GM08714 (cell line): ENCODE measurements at regions not wholly inside any gene's neighbourhood (a gene's known extent, or its start where the extent isn't known, plus 50 kb on each side); places are given as distances from the start of the nearest gene placed in this dataset.
A peak's percentile ranks its signal among the peaks of the same experiment; 100 is the strongest.

Experiments used
- H3K4me3 ChIP-seq: fragments of 200-500 bp; sonication (Bioruptor generic); 2 replicates; pipeline ENCODE4 v1.5.1; 2014; ENCODE audit warnings: mild to moderate bottlenecking, low read length, inconsistent platforms
- ZNF274 ChIP-seq: IDR thresholded peaks from 2 replicates; pipeline ENCODE4 v1.6.1; 2012; ENCODE audit warnings: mild to moderate bottlenecking, low read depth, low read length

DNA sequence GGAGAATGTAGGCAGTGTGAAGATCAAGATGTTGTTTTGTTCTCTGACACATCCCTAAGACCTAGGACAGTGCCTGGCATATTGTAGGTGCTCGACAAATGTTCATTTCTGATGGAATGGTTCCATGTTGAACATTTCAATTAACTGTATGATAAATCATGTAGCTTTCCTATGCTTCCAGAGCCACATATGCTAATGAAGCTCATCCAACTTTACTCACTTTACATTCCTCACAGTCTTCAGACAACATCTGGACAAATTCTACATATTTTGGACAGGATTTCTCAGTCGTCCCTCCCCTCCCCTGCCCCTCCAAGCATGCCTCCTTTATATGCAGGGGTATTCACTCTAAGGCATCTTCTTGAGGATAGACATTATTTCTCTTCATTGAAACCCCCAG, 177.9 kb downstream of the BLID start:
- H3K4me3 ChIP-seq = no peak overlapping the region
- TF ChIP-seq ZNF274 = no peak

GRCh38 chr11:121936781-121937447, 179.1 kb downstream of the BLID start:
- no peak overlapping the region for H3K4me3 ChIP-seq
- TF ChIP-seq ZNF274 = no peak

DNA sequence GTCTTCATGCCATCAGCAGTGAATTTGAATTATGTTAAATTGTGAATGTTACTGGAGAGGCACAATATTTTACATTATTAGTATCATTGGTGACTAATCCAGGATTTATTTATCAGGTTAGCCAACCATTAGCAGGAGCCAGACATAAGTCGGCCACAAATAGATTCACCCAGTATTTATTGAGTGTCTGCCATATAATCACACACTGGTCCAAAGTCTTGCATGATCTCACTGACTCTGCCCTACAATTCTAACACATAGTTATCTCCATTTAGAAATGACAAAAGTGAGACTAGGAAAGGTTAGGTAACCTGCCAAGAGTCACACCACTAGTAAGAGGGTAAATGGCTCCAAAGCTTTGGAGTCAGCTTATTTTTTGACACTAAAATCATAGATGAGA, 179.6 kb downstream of the BLID start:
- no peak for TF ChIP-seq ZNF274
- no peak overlapping the region for H3K4me3 ChIP-seq

DNA sequence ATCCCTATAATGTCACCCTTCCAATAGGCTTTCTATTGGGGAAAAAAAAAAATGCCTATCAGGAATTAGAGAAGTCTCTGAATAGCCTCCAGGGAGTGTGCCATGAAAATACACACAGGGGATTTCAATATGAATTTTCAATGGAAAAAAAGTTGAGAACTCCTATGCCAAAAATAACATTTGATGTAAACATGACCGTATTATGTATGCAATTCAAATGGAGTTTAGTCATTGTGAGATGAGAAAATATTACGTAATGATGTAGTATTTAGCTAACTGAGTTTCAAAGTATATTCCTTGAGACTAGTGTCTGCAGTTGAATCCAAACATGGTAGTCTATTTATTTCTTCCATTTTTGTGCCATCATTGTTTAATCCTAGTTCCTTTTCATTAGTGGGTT, 182.3 kb downstream of the BLID start:
- no peak overlapping the region for H3K4me3 ChIP-seq
- TF ChIP-seq ZNF274 = no peak

- TF ChIP-seq ZNF274 = no peak
Observed at GRCh38 chr11:121933294-121933693, 182.7 kb downstream of the BLID start.

GRCh38 chr11:121932646-121933185, 183.3 kb downstream of the BLID start:
- H3K4me3 ChIP-seq = no peak overlapping the region
- no peak for TF ChIP-seq ZNF274

More at GRCh38 chr11:121933294-121933693, 182.7 kb downstream of the BLID start:
- no peak overlapping the region for H3K4me3 ChIP-seq

DNA sequence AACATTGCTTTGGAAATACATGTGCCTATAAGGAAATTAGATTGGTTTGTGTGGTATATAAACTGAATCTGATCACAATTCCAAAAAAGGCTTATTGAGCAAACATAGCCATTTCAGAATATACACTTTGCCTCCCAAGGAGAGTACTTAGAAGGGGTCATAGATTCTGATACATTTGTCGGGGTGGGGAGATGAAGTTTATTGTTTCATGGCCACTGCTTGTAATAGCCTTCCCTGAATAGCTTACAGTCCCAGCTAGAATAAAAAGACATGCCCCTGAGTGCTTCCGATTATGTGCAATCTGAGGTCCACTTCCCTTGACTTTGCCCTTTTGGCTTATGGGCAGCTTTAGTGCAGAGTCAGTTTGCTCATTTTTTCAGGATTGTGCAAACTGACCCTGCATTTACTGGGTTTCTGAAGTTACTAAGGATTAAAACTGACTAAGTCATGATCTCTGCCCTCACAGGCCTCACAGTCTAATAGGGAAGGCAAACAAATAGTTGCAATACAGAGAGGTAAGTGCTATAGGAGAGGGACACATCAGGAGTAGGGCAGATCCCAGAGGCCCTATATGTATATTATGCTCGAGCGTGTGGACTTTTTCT, 184.2 kb downstream of the BLID start:
- H3K4me3 ChIP-seq = no peak overlapping the region
- no peak for TF ChIP-seq ZNF274

- no peak overlapping the region for H3K4me3 ChIP-seq
- no peak for TF ChIP-seq ZNF274
Observed at GRCh38 chr11:121931121-121931520, 184.9 kb downstream of the BLID start.

DNA sequence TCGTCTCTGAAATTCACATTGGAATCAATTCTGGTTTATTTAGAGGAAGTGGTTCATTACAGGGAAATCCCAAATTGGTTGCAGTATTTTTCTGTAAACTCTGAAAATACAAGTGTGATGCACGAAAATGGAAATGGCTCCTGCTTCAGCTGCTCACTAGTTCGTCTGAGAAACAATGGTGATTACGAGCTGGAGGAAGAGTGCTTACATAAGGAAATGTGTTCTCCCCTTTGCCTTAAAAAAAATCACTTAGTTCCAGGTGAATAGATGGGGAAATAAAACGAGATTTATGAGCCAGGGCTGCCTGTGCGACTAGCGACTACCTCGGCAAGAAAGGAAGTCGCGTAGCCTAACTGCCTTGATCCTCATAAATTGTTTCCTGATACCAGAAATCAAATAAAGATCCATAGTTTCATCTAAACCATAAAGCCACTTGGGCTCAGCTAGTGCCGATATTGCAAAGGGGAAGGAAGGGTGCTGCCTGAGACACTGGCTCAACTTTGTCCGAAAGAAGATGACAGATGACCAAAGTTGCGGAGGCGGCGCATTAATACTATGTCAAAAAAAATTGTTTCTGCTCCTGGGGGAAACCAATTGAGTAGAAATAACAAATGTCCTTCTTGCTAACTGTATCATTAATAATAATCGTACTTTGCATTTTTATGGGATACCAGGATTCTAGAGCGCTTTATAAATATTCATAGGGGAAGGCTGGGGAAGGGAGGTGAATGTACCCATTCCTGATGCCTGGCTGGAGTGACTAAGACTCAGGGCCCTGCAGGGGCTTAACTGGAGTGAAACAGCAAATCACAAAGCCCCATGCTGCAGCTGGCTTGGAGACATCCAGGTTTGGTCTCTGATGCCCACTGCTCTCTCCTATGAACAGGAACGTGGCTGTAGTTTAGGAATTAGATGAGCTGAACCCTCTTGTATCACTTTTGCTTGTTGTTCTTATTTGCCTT, 185.7 kb downstream of the BLID start:
- no peak for TF ChIP-seq ZNF274
- peak overlapping the region; percentile 53 for H3K4me3 ChIP-seq

- no peak for TF ChIP-seq ZNF274
- H3K4me3 ChIP-seq = no peak overlapping the region; the same call in 1 of the 2 replicates
Observed at GRCh38 chr11:121929581-121929980, 186.4 kb downstream of the BLID start.

DNA sequence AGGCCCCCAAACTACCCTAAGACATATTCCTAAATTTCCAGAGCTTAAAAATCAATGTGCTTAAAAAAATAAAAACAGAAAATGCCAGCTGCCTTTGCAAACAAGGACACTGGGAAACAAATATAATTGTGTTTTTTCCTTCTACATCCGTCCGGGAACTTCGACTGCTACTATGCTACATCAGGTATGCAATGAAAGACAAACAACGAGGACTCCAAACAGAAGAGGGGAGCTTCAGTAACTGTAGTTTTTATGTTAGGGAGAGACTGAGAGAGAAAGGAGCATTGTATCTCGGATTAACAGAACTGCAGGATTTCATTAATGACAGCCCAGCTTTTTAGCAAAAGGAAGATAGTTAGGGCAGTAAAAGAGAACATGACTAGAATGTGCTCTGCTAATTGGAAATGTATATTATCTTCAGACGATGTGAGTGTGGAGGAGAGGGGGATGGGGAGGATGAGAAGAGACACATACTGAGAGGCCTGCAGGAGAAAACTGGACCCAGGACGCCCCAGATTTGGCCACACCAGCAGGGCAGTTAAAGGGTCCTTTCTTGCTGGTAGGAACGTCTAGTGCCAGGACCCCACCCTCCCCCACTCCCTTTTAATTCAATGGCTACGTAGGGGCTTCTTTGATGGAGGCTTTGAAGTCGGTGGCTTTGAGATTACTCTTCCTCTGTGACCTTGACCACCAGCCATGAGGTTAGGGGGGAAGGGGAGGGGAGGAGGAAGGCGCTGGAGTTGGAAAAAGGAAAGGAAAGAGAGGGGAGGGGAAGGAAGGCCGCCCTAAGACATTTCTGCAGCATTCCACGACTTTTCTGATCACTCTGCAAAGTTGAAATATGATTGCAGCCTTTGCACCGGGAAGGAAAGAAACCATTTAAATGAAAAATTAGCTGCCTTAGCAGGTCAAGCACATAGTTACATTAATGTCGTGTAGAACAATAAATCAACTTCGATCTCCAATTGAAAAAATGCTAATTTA, 187.1 kb downstream of the BLID start:
- no peak for TF ChIP-seq ZNF274
- no peak overlapping the region for H3K4me3 ChIP-seq

DNA sequence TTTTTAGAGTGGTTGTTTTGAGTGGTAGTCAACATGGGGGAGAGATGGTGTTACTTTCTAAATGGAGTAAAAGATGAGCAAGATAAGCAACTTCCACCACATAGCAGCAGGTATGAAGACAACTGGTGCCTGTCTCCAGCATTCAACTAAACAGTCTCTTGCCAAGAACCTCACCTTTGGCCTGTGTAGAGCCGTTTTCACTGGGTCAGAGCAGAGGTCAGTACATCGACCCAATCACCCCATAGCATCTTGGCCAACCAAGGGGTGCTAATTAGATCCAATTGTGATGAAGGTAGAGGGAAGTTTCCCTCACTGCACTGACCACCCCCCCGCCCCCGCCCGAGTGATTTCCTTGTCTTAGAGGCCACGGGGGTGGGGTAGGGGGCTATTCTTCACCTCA, 188.2 kb downstream of the BLID start:
- no peak for TF ChIP-seq ZNF274
- no peak overlapping the region for H3K4me3 ChIP-seq

DNA sequence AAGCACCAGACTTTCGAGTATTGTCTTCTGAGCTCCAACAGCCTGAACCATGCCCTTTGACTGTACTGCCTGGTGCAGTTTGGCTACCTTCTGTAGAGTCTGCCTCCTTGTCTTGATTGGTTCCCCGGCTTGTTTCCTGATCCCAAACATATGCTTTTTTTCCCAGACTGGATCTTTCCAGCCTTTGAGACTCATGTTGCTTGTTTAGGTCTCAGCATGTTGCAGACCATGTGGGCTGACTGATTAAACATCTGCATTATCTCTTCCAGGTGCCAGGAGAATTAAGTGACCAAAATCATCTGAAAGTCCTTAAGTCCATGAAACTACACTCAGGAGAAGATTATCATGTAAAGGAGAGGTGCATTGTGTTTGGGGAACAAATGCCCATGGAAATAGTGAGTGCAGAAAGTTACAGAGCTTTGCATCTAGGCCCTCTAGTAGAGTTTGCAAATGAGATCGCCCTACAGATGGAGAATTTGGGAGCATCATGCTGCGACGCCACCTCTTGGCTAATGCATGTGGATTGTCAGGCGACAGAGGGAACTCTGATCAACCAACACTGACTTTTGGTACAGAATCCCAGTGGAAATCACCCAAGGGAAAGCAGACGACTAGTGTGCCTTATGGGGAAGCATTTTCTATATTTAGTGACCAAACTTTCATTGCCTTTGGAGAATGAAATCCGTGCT, 188.8 kb downstream of the BLID start:
- TF ChIP-seq ZNF274 = no peak
- H3K4me3 ChIP-seq = no peak overlapping the region
